ENCODE measurements at regions not wholly inside any gene's neighbourhood (a gene's known extent, or its start where the extent isn't known, plus 50 kb on each side); places are given as distances from the start of the nearest gene placed in this dataset.

GRCh38 chr3:182233405-182233804 lies 521.7 kb downstream of the SOX2 start:
- Histone ChIP-seq H3K27me3 (ENCODE audit: control insufficient read depth in 1 of 2, insufficient read depth in 1 of 2, low read length in 2 of 2) (no peaks in the 10 kb centered on the region), H3K27ac (ENCODE audit: low read length, poor library complexity, severe bottlenecking) (no peak overlapping the region), H2BK120ac (ENCODE audit: low read depth, low read length) (no peak overlapping the region), H4K91ac (ENCODE audit: low read length) (no peak overlapping the region), H3K9ac (ENCODE audit: low read length) (no peak overlapping the region), H4K8ac (ENCODE audit: low read length) (no peak overlapping the region), H3K18ac (ENCODE audit: low read depth in 1 of 2, low read length in 2 of 2) (no peak overlapping the region), H3K4ac (ENCODE audit: low read depth in 1 of 2, low read length in 2 of 2) (no peak overlapping the region), H2AFZ (ENCODE audit: low read depth, low read length) (no peak overlapping the region), H2AK5ac (ENCODE audit: low read length, severe bottlenecking) (no peak overlapping the region), H3K4me2 (ENCODE audit: low read length, poor library complexity, severe bottlenecking) (no peak overlapping the region), H2BK5ac (ENCODE audit: low read depth, low read length, poor library complexity, severe bottlenecking) (no peak overlapping the region), H3K79me1 (replicated peaks; ENCODE audit: low read length, poor library complexity, severe bottlenecking) (no peaks in the 10 kb centered on the region), H3K4me3 (ENCODE audit: insufficient read depth in 1 of 2, low read depth in 1 of 2, low read length in 2 of 2) (no peak overlapping the region), H3K36me3 (ENCODE audit: control insufficient read depth in 1 of 2, insufficient read depth in 2 of 2, low read depth in 1 of 2, low read length in 2 of 2) (no peaks in the 10 kb centered on the region), H2BK15ac (ENCODE audit: low read depth, poor library complexity, severe bottlenecking) (no peak overlapping the region), H3K23ac (ENCODE audit: low read length in 2 of 2) (no peak overlapping the region), H2BK12ac (ENCODE audit: low read length in 2 of 2) (no peak overlapping the region), H3K9me3 (ENCODE audit: control insufficient read depth, low read length) (no peaks in the 10 kb centered on the region), H3K4me1 (ENCODE audit: control insufficient read depth, insufficient read depth, low read depth, low read length) (no peaks in the 10 kb centered on the region), H3K14ac (ENCODE audit: low read length in 2 of 2) (no peak overlapping the region)
- WGBS, result 87% methylated on average over 1 of the region's 1 CpG
- DNase-seq, result no peak

- Histone ChIP-seq H3K27ac (ENCODE audit: low read length, poor library complexity, severe bottlenecking) (no peak overlapping the region), H3K4me2 (ENCODE audit: low read length, poor library complexity, severe bottlenecking) (no peak overlapping the region), H2AK5ac (ENCODE audit: low read length, severe bottlenecking) (no peak overlapping the region), H3K27me3 (ENCODE audit: control insufficient read depth in 1 of 2, insufficient read depth in 1 of 2, low read length in 2 of 2) (no peaks in the 10 kb centered on the region), H3K9me3 (ENCODE audit: control insufficient read depth, low read length) (no peaks in the 10 kb centered on the region), H3K36me3 (ENCODE audit: control insufficient read depth in 1 of 2, insufficient read depth in 2 of 2, low read depth in 1 of 2, low read length in 2 of 2) (no peaks in the 10 kb centered on the region), H2BK120ac (ENCODE audit: low read depth, low read length) (no peak overlapping the region), H3K79me1 (replicated peaks; ENCODE audit: low read length, poor library complexity, severe bottlenecking) (no peaks in the 10 kb centered on the region), H4K8ac (ENCODE audit: low read length) (no peak overlapping the region), H3K18ac (ENCODE audit: low read depth in 1 of 2, low read length in 2 of 2) (no peak overlapping the region), H2BK12ac (ENCODE audit: low read length in 2 of 2) (no peak overlapping the region), H2AFZ (ENCODE audit: low read depth, low read length) (no peak overlapping the region), H3K4me3 (ENCODE audit: insufficient read depth in 1 of 2, low read depth in 1 of 2, low read length in 2 of 2) (no peak overlapping the region), H4K91ac (ENCODE audit: low read length) (no peak overlapping the region), H3K4me1 (ENCODE audit: control insufficient read depth, insufficient read depth, low read depth, low read length) (no peaks in the 10 kb centered on the region), H3K14ac (ENCODE audit: low read length in 2 of 2) (no peak overlapping the region), H3K4ac (ENCODE audit: low read depth in 1 of 2, low read length in 2 of 2) (no peak overlapping the region), H2BK15ac (ENCODE audit: low read depth, poor library complexity, severe bottlenecking) (no peak overlapping the region), H3K23ac (ENCODE audit: low read length in 2 of 2) (no peak overlapping the region), H3K9ac (ENCODE audit: low read length) (no peak overlapping the region), H2BK5ac (ENCODE audit: low read depth, low read length, poor library complexity, severe bottlenecking) (no peak overlapping the region)
- DNase-seq, result no peak
- WGBS, result 26% methylated on average over 1 of the region's 3 CpGs
Measured at GRCh38 chr3:182233957-182234356, 522.2 kb downstream of the SOX2 start.

GRCh38 chr3:182234881-182235280 lies 523.2 kb downstream of the SOX2 start:
- no peak overlapping the region for H4K8ac ChIP-seq (ENCODE audit: low read length)
- H2BK120ac ChIP-seq (ENCODE audit: low read depth, low read length), result no peak overlapping the region
- H3K23ac ChIP-seq (ENCODE audit: low read length in 2 of 2), result no peak overlapping the region
- no peak overlapping the region for H2BK5ac ChIP-seq (ENCODE audit: low read depth, low read length, poor library complexity, severe bottlenecking)
- no peaks in the 10 kb centered on the region for H3K36me3 ChIP-seq (ENCODE audit: control insufficient read depth in 1 of 2, insufficient read depth in 2 of 2, low read depth in 1 of 2, low read length in 2 of 2)
- no peak overlapping the region for H2AK5ac ChIP-seq (ENCODE audit: low read length, severe bottlenecking)
- no peak overlapping the region for H3K4me2 ChIP-seq (ENCODE audit: low read length, poor library complexity, severe bottlenecking)
- no peak overlapping the region for H3K4me3 ChIP-seq (ENCODE audit: insufficient read depth in 1 of 2, low read depth in 1 of 2, low read length in 2 of 2)
- no peak overlapping the region for H2AFZ ChIP-seq (ENCODE audit: low read depth, low read length)
- H3K9me3 ChIP-seq (ENCODE audit: control insufficient read depth, low read length), result no peaks in the 10 kb centered on the region
- no CpG with 5 or more reads among the region's 2 CpGs for WGBS
- no peak overlapping the region for H2BK15ac ChIP-seq (ENCODE audit: low read depth, poor library complexity, severe bottlenecking)
- no peaks in the 10 kb centered on the region for H3K27me3 ChIP-seq (ENCODE audit: control insufficient read depth in 1 of 2, insufficient read depth in 1 of 2, low read length in 2 of 2)
- no peak overlapping the region for H3K27ac ChIP-seq (ENCODE audit: low read length, poor library complexity, severe bottlenecking)
- H3K14ac ChIP-seq (ENCODE audit: low read length in 2 of 2), result no peak overlapping the region
- no peak for DNase-seq
- no peak overlapping the region for H3K4ac ChIP-seq (ENCODE audit: low read depth in 1 of 2, low read length in 2 of 2)
- no peaks in the 10 kb centered on the region for H3K79me1 ChIP-seq (replicated peaks; ENCODE audit: low read length, poor library complexity, severe bottlenecking)
- H3K4me1 ChIP-seq (ENCODE audit: control insufficient read depth, insufficient read depth, low read depth, low read length), result no peaks in the 10 kb centered on the region
- no peak overlapping the region for H3K18ac ChIP-seq (ENCODE audit: low read depth in 1 of 2, low read length in 2 of 2)
- H2BK12ac ChIP-seq (ENCODE audit: low read length in 2 of 2), result no peak overlapping the region
- H3K9ac ChIP-seq (ENCODE audit: low read length), result no peak overlapping the region
- H4K91ac ChIP-seq (ENCODE audit: low read length), result no peak overlapping the region

- 70% methylated on average over 2 of the region's 2 CpGs for WGBS
Measured at GRCh38 chr3:182235504-182235903, 523.8 kb downstream of the SOX2 start.

More at GRCh38 chr3:182235504-182235903, 523.8 kb downstream of the SOX2 start:
- H3K18ac ChIP-seq (ENCODE audit: low read depth in 1 of 2, low read length in 2 of 2), result no peak overlapping the region
- H3K4ac ChIP-seq (ENCODE audit: low read depth in 1 of 2, low read length in 2 of 2), result no peak overlapping the region
- no peak for DNase-seq
- no peaks in the 10 kb centered on the region for H3K36me3 ChIP-seq (ENCODE audit: control insufficient read depth in 1 of 2, insufficient read depth in 2 of 2, low read depth in 1 of 2, low read length in 2 of 2)
- H2BK5ac ChIP-seq (ENCODE audit: low read depth, low read length, poor library complexity, severe bottlenecking), result no peak overlapping the region
- H2BK12ac ChIP-seq (ENCODE audit: low read length in 2 of 2), result no peak overlapping the region
- H3K9ac ChIP-seq (ENCODE audit: low read length), result no peak overlapping the region
- H2AK5ac ChIP-seq (ENCODE audit: low read length, severe bottlenecking), result no peak overlapping the region
- H3K4me1 ChIP-seq (ENCODE audit: control insufficient read depth, insufficient read depth, low read depth, low read length), result no peaks in the 10 kb centered on the region
- no peak overlapping the region for H3K23ac ChIP-seq (ENCODE audit: low read length in 2 of 2)
- no peak overlapping the region for H3K4me3 ChIP-seq (ENCODE audit: insufficient read depth in 1 of 2, low read depth in 1 of 2, low read length in 2 of 2)
- no peak overlapping the region for H3K14ac ChIP-seq (ENCODE audit: low read length in 2 of 2)
- no peak overlapping the region for H4K8ac ChIP-seq (ENCODE audit: low read length)
- no peak overlapping the region for H3K4me2 ChIP-seq (ENCODE audit: low read length, poor library complexity, severe bottlenecking)
- no peak overlapping the region for H3K27ac ChIP-seq (ENCODE audit: low read length, poor library complexity, severe bottlenecking)
- H3K27me3 ChIP-seq (ENCODE audit: control insufficient read depth in 1 of 2, insufficient read depth in 1 of 2, low read length in 2 of 2), result no peaks in the 10 kb centered on the region
- H2BK15ac ChIP-seq (ENCODE audit: low read depth, poor library complexity, severe bottlenecking), result no peak overlapping the region
- H4K91ac ChIP-seq (ENCODE audit: low read length), result no peak overlapping the region
- H2AFZ ChIP-seq (ENCODE audit: low read depth, low read length), result no peak overlapping the region
- no peaks in the 10 kb centered on the region for H3K79me1 ChIP-seq (replicated peaks; ENCODE audit: low read length, poor library complexity, severe bottlenecking)
- no peak overlapping the region for H2BK120ac ChIP-seq (ENCODE audit: low read depth, low read length)
- H3K9me3 ChIP-seq (ENCODE audit: control insufficient read depth, low read length), result no peaks in the 10 kb centered on the region
